T-helper 1 cell treated with Interleukin-12 subunit alpha and Interleukin-12 subunit beta and Interleukin-4 antibody, amounts not matched to agents 30 μg/mL and 1 μg/mL, for 36 hours (primary cell): ENCODE measurements at regions not wholly inside any gene's neighbourhood (a gene's known extent, or its start where the extent isn't known, plus 50 kb on each side); places are given as distances from the start of the nearest gene placed in this dataset.

ENCODE experiments used
- H3K27ac Mint-ChIP-seq: one replicate; pipeline ENCODE4 v1.8.0; 2021; ENCODE audit warnings: mild to moderate bottlenecking, mixed read lengths
- H3K27me3 Mint-ChIP-seq: one replicate; pipeline ENCODE4 v1.8.0; 2021; ENCODE audit warnings: low read depth, mixed read lengths
- H3K36me3 Mint-ChIP-seq: one replicate; pipeline ENCODE4 v1.8.0; 2021; ENCODE audit warnings: low read depth, mixed read lengths
- H3K4me1 Mint-ChIP-seq: one replicate; pipeline ENCODE4 v1.8.0; 2021; ENCODE audit warnings: low read depth, mixed read lengths
- H3K4me3 Mint-ChIP-seq: one replicate; pipeline ENCODE4 v1.8.0; 2021; ENCODE audit warnings: mild to moderate bottlenecking, moderate library complexity, mixed read lengths
- H3K9me3 Mint-ChIP-seq: one replicate; pipeline ENCODE4 v1.8.0; 2021; ENCODE audit warnings: mixed read lengths

DNA sequence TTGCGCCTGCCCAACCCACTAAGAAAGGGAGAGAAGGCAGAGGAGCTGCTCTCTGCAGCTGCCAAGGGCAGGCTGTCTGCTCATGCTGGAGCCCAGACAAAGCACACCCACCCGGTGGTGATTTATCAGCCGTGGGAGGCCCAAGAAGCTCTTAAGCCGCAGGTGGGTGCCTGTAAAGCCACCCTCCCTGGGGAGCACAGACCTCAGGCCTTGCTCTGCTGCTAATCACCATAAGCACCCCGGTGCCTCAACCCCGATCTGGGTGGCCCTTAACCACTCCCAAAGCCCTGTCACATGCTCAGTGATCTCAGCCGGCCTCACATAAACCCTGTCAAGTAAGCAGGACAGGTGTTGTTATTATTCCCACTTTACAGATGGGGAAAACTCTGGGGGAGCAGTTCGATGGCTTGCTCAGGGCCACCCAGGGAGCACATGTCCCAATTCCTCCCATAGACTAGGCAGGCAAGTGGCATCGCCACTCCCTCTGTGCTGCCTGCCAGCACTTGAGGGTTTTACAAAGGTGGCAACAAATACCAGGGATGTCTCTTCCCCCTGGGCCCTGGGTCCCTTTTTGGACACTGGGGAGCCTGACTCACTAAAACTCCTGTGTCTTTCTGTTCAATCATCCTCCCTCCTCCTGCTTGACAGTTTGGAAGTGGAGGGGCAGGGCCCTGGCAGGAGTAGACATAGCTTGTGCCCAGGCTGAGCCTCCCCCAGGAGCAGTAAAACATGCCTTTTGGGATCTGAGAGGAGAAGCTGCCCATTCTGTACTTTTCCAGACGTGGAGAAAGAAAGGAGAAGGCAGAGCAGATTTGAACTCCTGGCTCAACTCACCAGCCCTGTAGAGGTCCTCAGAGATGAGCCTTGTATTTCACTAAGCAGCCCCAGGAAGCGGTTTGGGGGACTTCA, 299.3 kb downstream of the SOX9 start:
- Mint-ChIP-seq H3K36me3 (no peaks in the 10 kb centered on the region), H3K4me1 (peaks cover 7% of the 10 kb centered on the region), H3K4me3 (no peak overlapping the region), H3K9me3 (peaks cover 20% of the 10 kb centered on the region), H3K27me3 (no peaks in the 10 kb centered on the region), H3K27ac (no peak overlapping the region)

GRCh38 chr17:72420775-72421127, 299.9 kb downstream of the SOX9 start:
- Mint-ChIP-seq H3K4me3 (no peak overlapping the region), H3K27ac (no peak overlapping the region), H3K9me3 (peaks cover 20% of the 10 kb centered on the region), H3K27me3 (no peaks in the 10 kb centered on the region), H3K4me1 (peaks cover 7% of the 10 kb centered on the region), H3K36me3 (no peaks in the 10 kb centered on the region)

GRCh38 chr17:72421128-72422092, 300.6 kb downstream of the SOX9 start:
- Mint-ChIP-seq H3K9me3 (peaks cover 20% of the 10 kb centered on the region), H3K4me3 (no peak overlapping the region), H3K4me1 (peaks cover 7% of the 10 kb centered on the region), H3K27ac (peak overlapping the region; percentile 47), H3K27me3 (no peaks in the 10 kb centered on the region), H3K36me3 (no peaks in the 10 kb centered on the region)

GRCh38 chr17:72422204-72422504, 301.3 kb downstream of the SOX9 start:
- Mint-ChIP-seq H3K36me3 (no peaks in the 10 kb centered on the region), H3K27ac (no peak overlapping the region), H3K27me3 (no peaks in the 10 kb centered on the region), H3K9me3 (peaks cover 15% of the 10 kb centered on the region), H3K4me3 (no peak overlapping the region), H3K4me1 (peaks cover 7% of the 10 kb centered on the region)

- no peaks in the 10 kb centered on the region for H3K36me3 Mint-ChIP-seq
- H3K27me3 Mint-ChIP-seq: no peaks in the 10 kb centered on the region
- no peak overlapping the region for H3K27ac Mint-ChIP-seq
- H3K4me1 Mint-ChIP-seq: peaks cover 7% of the 10 kb centered on the region
- peaks cover 14% of the 10 kb centered on the region for H3K9me3 Mint-ChIP-seq
- H3K4me3 Mint-ChIP-seq: no peak overlapping the region
These were observed 301.9 kb downstream of the SOX9 start for GRCh38 chr17:72422505-72423285.

DNA sequence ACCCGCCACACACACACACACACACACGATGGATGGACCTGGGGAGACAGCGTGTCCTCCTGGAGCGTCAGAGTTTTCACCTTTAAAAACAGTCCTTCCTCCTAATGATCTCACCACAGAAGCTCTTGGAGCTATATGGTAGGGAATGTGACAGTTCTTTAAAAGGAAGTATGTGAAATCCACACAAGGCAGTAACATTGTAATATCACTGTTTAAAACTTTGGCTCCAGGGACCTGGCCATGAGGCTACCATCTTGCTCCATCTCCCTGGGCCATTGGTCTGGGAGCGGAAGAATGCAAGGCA, 302.4 kb downstream of the SOX9 start:
- Mint-ChIP-seq H3K4me1 (peaks cover 7% of the 10 kb centered on the region), H3K27ac (no peak overlapping the region), H3K27me3 (no peaks in the 10 kb centered on the region), H3K9me3 (peaks cover 11% of the 10 kb centered on the region), H3K36me3 (no peaks in the 10 kb centered on the region), H3K4me3 (no peak overlapping the region)

DNA sequence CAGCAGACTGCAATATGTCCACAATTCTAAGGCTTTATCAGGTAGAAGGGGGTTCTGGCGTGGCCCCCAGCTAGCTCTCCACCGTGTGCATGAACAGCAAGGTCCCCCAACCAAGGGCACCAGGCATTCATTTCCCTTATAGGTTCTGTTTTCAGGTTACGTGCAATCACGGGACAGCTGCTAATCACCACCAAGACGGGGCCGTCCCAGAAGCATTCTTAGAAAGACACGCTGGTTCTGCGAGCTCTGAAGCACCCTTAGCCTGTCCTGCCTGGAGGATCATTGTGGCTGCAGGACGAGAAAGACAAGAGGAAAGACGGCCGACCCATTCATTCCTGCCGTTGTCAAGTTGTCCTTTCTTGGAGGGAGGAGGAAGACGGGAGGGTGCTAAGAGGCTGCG, 302.9 kb downstream of the SOX9 start:
- Mint-ChIP-seq H3K27ac (no peak overlapping the region), H3K9me3 (peaks cover 8% of the 10 kb centered on the region), H3K4me1 (peaks cover 7% of the 10 kb centered on the region), H3K36me3 (no peaks in the 10 kb centered on the region), H3K27me3 (no peaks in the 10 kb centered on the region), H3K4me3 (no peak overlapping the region)

GRCh38 chr17:72424505-72425117, 303.8 kb downstream of the SOX9 start:
- Mint-ChIP-seq H3K9me3 (no peaks in the 10 kb centered on the region), H3K36me3 (no peaks in the 10 kb centered on the region), H3K4me3 (no peak overlapping the region), H3K27me3 (no peaks in the 10 kb centered on the region), H3K27ac (no peak overlapping the region), H3K4me1 (peaks cover 7% of the 10 kb centered on the region)

- no peaks in the 10 kb centered on the region for H3K36me3 Mint-ChIP-seq
- peaks cover 7% of the 10 kb centered on the region for H3K4me1 Mint-ChIP-seq
- H3K4me3 Mint-ChIP-seq: no peak overlapping the region
- H3K27ac Mint-ChIP-seq: no peak overlapping the region
- no peaks in the 10 kb centered on the region for H3K27me3 Mint-ChIP-seq
- no peaks in the 10 kb centered on the region for H3K9me3 Mint-ChIP-seq
These were observed 304.4 kb downstream of the SOX9 start for GRCh38 chr17:72425133-72425793.

GRCh38 chr17:72425794-72426168, 305.0 kb downstream of the SOX9 start:
- no peaks in the 10 kb centered on the region for H3K36me3 Mint-ChIP-seq
- no peak overlapping the region for H3K4me3 Mint-ChIP-seq
- H3K4me1 Mint-ChIP-seq: peaks cover 7% of the 10 kb centered on the region
- H3K9me3 Mint-ChIP-seq: no peaks in the 10 kb centered on the region
- H3K27ac Mint-ChIP-seq: no peak overlapping the region
- no peaks in the 10 kb centered on the region for H3K27me3 Mint-ChIP-seq

- H3K4me3 Mint-ChIP-seq: no peak overlapping the region
- no peaks in the 10 kb centered on the region for H3K36me3 Mint-ChIP-seq
- H3K4me1 Mint-ChIP-seq: peaks cover 5% of the 10 kb centered on the region
- no peaks in the 10 kb centered on the region for H3K9me3 Mint-ChIP-seq
- H3K27me3 Mint-ChIP-seq: no peaks in the 10 kb centered on the region
- no peak overlapping the region for H3K27ac Mint-ChIP-seq
These were observed 305.5 kb downstream of the SOX9 start for GRCh38 chr17:72426321-72426720.

DNA sequence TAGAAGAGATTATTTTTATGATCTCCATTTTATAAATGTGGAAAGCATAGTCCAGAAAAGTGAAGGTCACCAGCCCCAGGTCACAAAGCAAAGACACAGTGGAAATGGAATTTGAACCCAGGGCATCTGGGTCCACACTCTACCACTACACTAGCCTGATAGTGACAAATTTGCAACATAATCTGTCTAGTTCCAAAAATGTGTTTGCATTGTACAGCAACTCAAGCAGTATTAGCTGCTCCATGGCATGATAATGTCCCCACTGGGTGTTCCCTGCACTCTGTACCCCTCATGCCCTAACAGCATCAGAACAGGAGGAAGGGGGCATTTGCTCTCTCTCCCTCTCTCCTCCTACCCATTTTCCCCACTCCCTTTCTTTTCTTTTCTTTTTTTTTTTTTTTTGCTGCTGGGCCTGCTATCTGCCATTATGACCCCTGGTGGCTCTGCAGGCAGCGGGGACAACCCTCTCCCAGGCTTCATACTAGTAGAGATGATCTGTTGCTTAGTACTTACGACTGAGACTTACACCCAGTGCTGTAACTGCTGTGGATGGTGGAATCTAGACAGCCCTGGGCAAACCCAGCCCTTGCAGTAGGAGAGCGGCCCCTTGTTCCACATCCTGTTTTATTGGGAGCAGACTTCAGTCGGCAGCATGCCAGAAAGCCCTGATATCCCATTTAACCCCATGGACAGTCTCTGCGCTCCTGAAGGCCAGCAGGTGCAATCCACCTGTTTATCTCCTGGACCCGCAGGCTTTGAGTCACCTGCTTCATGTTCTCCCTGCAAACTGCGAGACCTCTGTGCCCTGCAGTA, 306.3 kb downstream of the SOX9 start:
- Mint-ChIP-seq H3K4me1 (peaks cover 2% of the 10 kb centered on the region), H3K27me3 (no peaks in the 10 kb centered on the region), H3K36me3 (no peaks in the 10 kb centered on the region), H3K4me3 (no peak overlapping the region), H3K9me3 (no peaks in the 10 kb centered on the region), H3K27ac (no peak overlapping the region)

- H3K27ac Mint-ChIP-seq: no peak overlapping the region
- peaks cover 2% of the 10 kb centered on the region for H3K27me3 Mint-ChIP-seq
- no peak overlapping the region for H3K4me3 Mint-ChIP-seq
- H3K9me3 Mint-ChIP-seq: no peaks in the 10 kb centered on the region
- no peaks in the 10 kb centered on the region for H3K36me3 Mint-ChIP-seq
- H3K4me1 Mint-ChIP-seq: peaks cover under 1% of the 10 kb centered on the region
These were observed 306.9 kb downstream of the SOX9 start for GRCh38 chr17:72427761-72428109.
